Tibial nerve (tissue), 4 donors: ENCODE measurements at regions not wholly inside any gene's neighbourhood (a gene's known extent, or its start where the extent isn't known, plus 50 kb on each side); places are given as distances from the start of the nearest gene placed in this dataset.

Source experiments
- DNase-seq, 2 donors: peaks; one replicate each; pipeline ENCODE4 v3.0.0-alpha.2; 2019; ENCODE audit warnings: low spot score in 2 of 2
- H3K27ac ChIP-seq, 4 donors: fragments of 200-600 bp; sonication (generic) in 3 of 4; one replicate each; pipeline ENCODE4 v1.5.1; 2017 to 2019; ENCODE audit warnings: mild to moderate bottlenecking in 1 of 4
- H3K27me3 ChIP-seq, 2 donors: fragments of 200-600 bp; sonication (generic) in 1 of 2; one replicate each; pipeline versions ENCODE4 v1.5.1 to v1.6.0; 2017 to 2019
- H3K36me3 ChIP-seq, 3 donors: fragments of 200-600 bp; sonication (generic); one replicate each; pipeline ENCODE4 v1.5.1; 2018 to 2019
- H3K4me1 ChIP-seq, 4 donors: fragments of 200-600 bp; sonication (generic) in 3 of 4; one replicate each; pipeline ENCODE4 v1.5.1; 2017 to 2019
- H3K4me3 ChIP-seq, 4 donors: fragments of 200-600 bp; sonication (generic) in 3 of 4; one replicate each; pipeline ENCODE4 v1.5.1; 2017 to 2019; ENCODE audit warnings: mild to moderate bottlenecking in 1 of 4, moderate library complexity in 1 of 4
- H3K9me3 ChIP-seq, 4 donors: fragments of 200-600 bp; sonication (generic) in 3 of 4; one replicate each; pipeline ENCODE4 v1.5.1; 2017 to 2019
- CTCF ChIP-seq, 5 experiments: fragments of 200-600 bp in 3 of 5; fragments of 450-650 bp in 2 of 5; sonication (generic) in 3 of 5; IDR thresholded peaks; one replicate each; pipeline ENCODE4 v1.5.1; 2016 to 2019; ENCODE audit warnings: antibody characterized with exemption in 5 of 5, mild to moderate bottlenecking in 3 of 5, moderate library complexity in 2 of 5
- EP300 ChIP-seq, 2 donors: sonication (generic); formaldehyde crosslinking; IDR thresholded peaks; one replicate each; pipeline ENCODE4 v1.6.1; 2017; ENCODE audit warnings: antibody characterized with exemption in 2 of 2, mild to moderate bottlenecking in 1 of 2
- POLR2A ChIP-seq, 2 donors: fragments of 450-650 bp; IDR thresholded peaks; one replicate each; pipeline ENCODE4 v1.6.1; 2017; ENCODE audit warnings: antibody characterized with exemption in 2 of 2, mild to moderate bottlenecking in 2 of 2, moderate library complexity in 2 of 2
- WGBS, 2 donors: methylation state at CpG; one replicate each; pipeline ENCODE4 v1.1.5; 2018; 5-methylcytosine and 5-hydroxymethylcytosine counted together

GRCh38 chr4:92189146-92189545, 114.6 kb upstream of the GRID2 start:
- no peaks in the 10 kb centered on the region for H3K36me3 ChIP-seq
- H3K27me3 ChIP-seq = no peaks in the 10 kb centered on the region
- DNase-seq = no peak
- TF ChIP-seq EP300 (IDR thresholded peaks at IDR 0.05) (no peak), CTCF (IDR thresholded peaks at IDR 0.05) (no peak), POLR2A (IDR thresholded peaks at IDR 0.05) (no peak)
- H3K4me3 ChIP-seq = no peak overlapping the region
- H3K27ac ChIP-seq = no peak overlapping the region
- H3K9me3 ChIP-seq = no peaks in the 10 kb centered on the region
- H3K4me1 ChIP-seq = no peaks in the 10 kb centered on the region

- TF ChIP-seq POLR2A (IDR thresholded peaks at IDR 0.05) = no peak
- no peak for TF ChIP-seq CTCF (IDR thresholded peaks at IDR 0.05)
- no peak for TF ChIP-seq EP300 (IDR thresholded peaks at IDR 0.05)
- Histone ChIP-seq H3K27me3 (no peaks in the 10 kb centered on the region), H3K4me1 (no peaks in the 10 kb centered on the region), H3K9me3 (no peaks in the 10 kb centered on the region), H3K27ac (no peak overlapping the region), H3K4me3 (no peak overlapping the region), H3K36me3 (no peaks in the 10 kb centered on the region)
- WGBS, 2 donors = 81 to 86% methylated on average over 4 of the region's 4 CpGs
- no peak for DNase-seq
These were observed 105.1 kb upstream of the GRID2 start for GRCh38 chr4:92198711-92199110.

GRCh38 chr4:92199135-92199534, 104.6 kb upstream of the GRID2 start:
- no peak overlapping the region for H3K27ac ChIP-seq
- no peak for DNase-seq
- WGBS, 2 donors = 97% methylated on average over 2 of the region's 2 CpGs
- no peaks in the 10 kb centered on the region for H3K9me3 ChIP-seq
- H3K36me3 ChIP-seq = no peaks in the 10 kb centered on the region
- no peaks in the 10 kb centered on the region for H3K4me1 ChIP-seq
- no peak for TF ChIP-seq POLR2A (IDR thresholded peaks at IDR 0.05)
- no peak for TF ChIP-seq EP300 (IDR thresholded peaks at IDR 0.05)
- no peak for TF ChIP-seq CTCF (IDR thresholded peaks at IDR 0.05)
- no peaks in the 10 kb centered on the region for H3K27me3 ChIP-seq
- H3K4me3 ChIP-seq = no peak overlapping the region

- Histone ChIP-seq H3K27me3 (no peaks in the 10 kb centered on the region), H3K9me3 (peaks cover 0 to 6% (median 0%) of the 10 kb centered on the region in 4 donors), H3K4me3 (no peak overlapping the region), H3K27ac (no peak overlapping the region), H3K4me1 (no peaks in the 10 kb centered on the region), H3K36me3 (no peaks in the 10 kb centered on the region)
- no peak for DNase-seq
- no peak for TF ChIP-seq EP300 (IDR thresholded peaks at IDR 0.05)
- 83 to 91% methylated on average over 7 of the region's 7 CpGs for WGBS, 2 donors
These were observed 92.9 kb upstream of the GRID2 start for GRCh38 chr4:92210906-92211305.

GRCh38 chr4:92215476-92215875, 88.3 kb upstream of the GRID2 start:
- TF ChIP-seq POLR2A (IDR thresholded peaks at IDR 0.05) (no peak), CTCF (IDR thresholded peaks at IDR 0.05) (no peak), EP300 (IDR thresholded peaks at IDR 0.05) (no peak)
- H3K27me3 ChIP-seq = no peaks in the 10 kb centered on the region
- peaks cover 0 to 25% (median 5%) of the 10 kb centered on the region in 4 donors for H3K9me3 ChIP-seq
- no peak overlapping the region for H3K4me3 ChIP-seq
- no peak overlapping the region for H3K27ac ChIP-seq
- H3K36me3 ChIP-seq = no peaks in the 10 kb centered on the region
- WGBS, 2 donors = 81 to 84% methylated on average over 4 of the region's 4 CpGs
- no peak for DNase-seq
- H3K4me1 ChIP-seq = no peaks in the 10 kb centered on the region

- WGBS, 2 donors = 88% methylated on average over 1 of the region's 1 CpG
- H3K4me1 ChIP-seq = peaks cover 0 to 11% (median 1%) of the 10 kb centered on the region in 4 donors
These were observed 72.3 kb upstream of the GRID2 start for GRCh38 chr4:92231511-92231910.

More at GRCh38 chr4:92231511-92231910, 72.3 kb upstream of the GRID2 start:
- Histone ChIP-seq H3K9me3 (no peaks in the 10 kb centered on the region), H3K27ac (no peak overlapping the region), H3K27me3 (no peaks in the 10 kb centered on the region), H3K4me3 (no peak overlapping the region), H3K36me3 (no peaks in the 10 kb centered on the region)
- DNase-seq = no peak
- no peak for TF ChIP-seq CTCF (IDR thresholded peaks at IDR 0.05)
- no peak for TF ChIP-seq EP300 (IDR thresholded peaks at IDR 0.05)
- no peak for TF ChIP-seq POLR2A (IDR thresholded peaks at IDR 0.05)
